ENCODE measurements at regions not wholly inside any gene's neighbourhood (a gene's known extent, or its start where the extent isn't known, plus 50 kb on each side); places are given as distances from the start of the nearest gene placed in this dataset.
"Not testable (repeated sequence)": the region's sequence is repeated elsewhere in the genome, so short reads cannot be mapped to it uniquely, and the experiment has no call there.

GRCh38 chr16:60635548-60635947 lies 1400.7 kb downstream of the CDH8 start:
- no peak overlapping the region for H3K4me3 ChIP-seq (ENCODE audit: control insufficient read depth, low read depth, low read length)
- no peak for DNase-seq (ENCODE audit: low read depth)
- TF ChIP-seq CTCF (conservative IDR thresholded peaks at IDR 0.05; ENCODE audit: control insufficient read depth, insufficient read depth, low read depth, low read length) = no peak

GRCh38 chr16:60611844-60612243 lies 1424.4 kb downstream of the CDH8 start:
- H3K4me3 ChIP-seq (ENCODE audit: control insufficient read depth, low read depth, low read length) = no peak overlapping the region
- no peak for TF ChIP-seq CTCF (conservative IDR thresholded peaks at IDR 0.05; ENCODE audit: control insufficient read depth, insufficient read depth, low read depth, low read length)
- no peak for DNase-seq (ENCODE audit: low read depth)

- TF ChIP-seq CTCF (conservative IDR thresholded peaks at IDR 0.05; ENCODE audit: control insufficient read depth, insufficient read depth, low read depth, low read length) = no peak
- H3K4me3 ChIP-seq (ENCODE audit: control insufficient read depth, low read depth, low read length) = no peak overlapping the region
- no peak for DNase-seq (ENCODE audit: low read depth)
Observed at GRCh38 chr16:60608971-60609370, 1427.3 kb downstream of the CDH8 start.

GRCh38 chr16:60605652-60606051 lies 1430.6 kb downstream of the CDH8 start:
- H3K4me3 ChIP-seq (ENCODE audit: control insufficient read depth, low read depth, low read length); DNase-seq (ENCODE audit: low read depth): not testable (repeated sequence)

DNA sequence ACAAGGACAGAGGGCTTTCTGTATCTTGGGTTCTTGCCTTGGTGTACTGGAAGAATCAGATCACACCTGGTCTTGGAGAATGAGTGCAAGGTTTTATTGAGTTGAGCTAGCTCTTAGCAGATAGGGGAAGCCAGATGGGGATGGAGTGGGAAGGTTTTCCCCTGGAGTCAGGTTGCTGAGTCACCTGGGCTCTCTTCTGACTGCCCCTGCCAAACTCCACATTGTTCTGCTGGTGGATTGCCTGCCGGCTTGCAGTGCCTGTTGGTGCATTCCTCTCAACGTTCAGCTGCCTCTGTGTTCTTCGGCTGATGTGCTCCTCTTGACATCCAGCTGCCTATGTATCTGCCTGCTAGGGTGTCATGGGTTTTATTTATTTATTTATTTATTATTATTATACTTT lies 1431.1 kb downstream of the CDH8 start:
- H3K4me3 ChIP-seq (ENCODE audit: control insufficient read depth, low read depth, low read length) = no peak overlapping the region
- no peak for TF ChIP-seq CTCF (conservative IDR thresholded peaks at IDR 0.05; ENCODE audit: control insufficient read depth, insufficient read depth, low read depth, low read length)
- DNase-seq (ENCODE audit: low read depth) = no peak

DNA sequence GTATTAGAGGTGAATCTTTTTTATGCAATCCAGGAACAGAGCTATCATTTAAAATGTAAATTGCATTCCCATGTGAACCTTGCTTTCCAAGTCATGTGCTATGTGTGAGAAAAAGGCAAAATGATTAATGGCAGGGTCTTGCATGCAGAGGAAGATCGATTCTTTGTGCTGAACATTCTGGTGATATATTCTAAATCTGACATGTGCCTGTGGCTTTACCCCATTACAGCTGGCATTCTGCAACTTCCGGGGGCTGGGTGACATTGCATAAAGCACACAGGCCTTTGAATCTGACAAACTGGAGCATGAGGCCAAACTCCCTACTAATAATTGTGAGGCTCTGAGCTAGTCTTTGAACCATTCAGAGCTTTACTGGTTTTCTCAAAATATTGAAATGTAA lies 1449.7 kb downstream of the CDH8 start:
- no peak overlapping the region for H3K4me3 ChIP-seq (ENCODE audit: control insufficient read depth, low read depth, low read length)
- no peak for TF ChIP-seq CTCF (conservative IDR thresholded peaks at IDR 0.05; ENCODE audit: control insufficient read depth, insufficient read depth, low read depth, low read length)
- no peak for DNase-seq (ENCODE audit: low read depth)

GRCh38 chr16:60582528-60582927 lies 1453.7 kb downstream of the CDH8 start:
- no peak for DNase-seq (ENCODE audit: low read depth)
- TF ChIP-seq CTCF (conservative IDR thresholded peaks at IDR 0.05; ENCODE audit: control insufficient read depth, insufficient read depth, low read depth, low read length) = no peak
- no peak overlapping the region for H3K4me3 ChIP-seq (ENCODE audit: control insufficient read depth, low read depth, low read length)
